Panc1 (cell line): ENCODE measurements at regions not wholly inside any gene's neighbourhood (a gene's known extent, or its start where the extent isn't known, plus 50 kb on each side); places are given as distances from the start of the nearest gene placed in this dataset.

Experiments used
- ATAC-seq: fragments of 200-7000 bp; cut with Tn5 transposase; 2 replicates; pipeline ENCODE4 v1.9.1; 2020; ENCODE audit warnings: mild to moderate bottlenecking, moderate library complexity
- BruUV-seq: library from RNA; stranded (reverse); fragments of 400-500 nt; replicated peaks from 2 replicates; lab custom pipeline; 2021; lab: Mats Ljungman, UMichigan
- CTCF ChIA-PET: fragments of 300-600 bp; sonication (Branson Sonifier 250); formaldehyde crosslinking; loops from one replicate; lab custom pipeline; 2022; ENCODE audit warnings: antibody characterized with exemption; lab: Charles Lee
- POLR2A ChIA-PET: fragments of 300-600 bp; sonication (Branson Sonifier 250); formaldehyde crosslinking; loops from one replicate; lab custom pipeline; 2022; ENCODE audit warnings: antibody characterized with exemption; lab: Charles Lee
- DNase-seq: peaks from one replicate; pipeline ENCODE4 v3.0.0-alpha.2; 2010; ENCODE audit warnings: low read depth, low spot score
- H3K27ac ChIP-seq: 2 replicates; pipeline ENCODE4 v1.5.1; 2011; ENCODE audit warnings: mild to moderate bottlenecking, low read length, inconsistent platforms
- H3K27me3 ChIP-seq: fragments of 200-500 bp; sonication (Bioruptor generic); 2 replicates; pipeline ENCODE4 v1.6.0; 2014; ENCODE audit warnings: low read length, inconsistent platforms; ENCODE audit not compliant: control insufficient read depth, insufficient read depth
- H3K36me3 ChIP-seq: fragments of 200-500 bp; sonication (Bioruptor generic); 2 replicates; pipeline ENCODE4 v1.5.1; 2014; ENCODE audit warnings: inconsistent platforms, mild to moderate bottlenecking, low read length, moderate library complexity; ENCODE audit not compliant: control insufficient read depth, insufficient read depth
- H3K4me1 ChIP-seq: 2 replicates; pipeline ENCODE4 v1.5.1; 2011; ENCODE audit warnings: inconsistent platforms, mild to moderate bottlenecking, low read length, moderate library complexity; ENCODE audit not compliant: control insufficient read depth, insufficient read depth
- H3K4me3 ChIP-seq, 2 experiments: 2 replicates each; pipeline ENCODE4 v1.5.1; 2011 to 2012; ENCODE audit warnings: low read depth in 2 of 2, low read length in 2 of 2, mild to moderate bottlenecking in 2 of 2, inconsistent platforms in 1 of 2, moderate library complexity in 1 of 2
- H3K9me3 ChIP-seq: fragments of 200-500 bp; sonication (Bioruptor generic); 2 replicates; pipeline ENCODE4 v1.5.1; 2014; ENCODE audit warnings: low read depth, mild to moderate bottlenecking, inconsistent platforms, low read length, moderate library complexity; ENCODE audit not compliant: control insufficient read depth, insufficient read depth
- CTCF ChIP-seq: fragments of 450-650 bp; IDR thresholded peaks from 2 replicates; pipeline ENCODE4 v1.5.1; 2017; ENCODE audit warnings: mild to moderate bottlenecking
- POLR2AphosphoS5 ChIP-seq: IDR thresholded peaks from 2 replicates; pipeline ENCODE4 v1.6.1; 2012; ENCODE audit warnings: mild to moderate bottlenecking, low read depth, low read length, moderate library complexity
- REST ChIP-seq, 2 experiments: IDR thresholded peaks; 2 replicates each; pipeline ENCODE4 v1.6.1; 2011 to 2012; ENCODE audit warnings: low read depth in 2 of 2, control low read depth in 1 of 2, low read length in 1 of 2, mild to moderate bottlenecking in 1 of 2, moderate library complexity in 1 of 2; ENCODE audit not compliant: insufficient read depth in 1 of 2
- SIN3A ChIP-seq: IDR thresholded peaks from 2 replicates; pipeline ENCODE4 v1.6.1; 2012; ENCODE audit warnings: low read depth, mild to moderate bottlenecking, low read length, moderate library complexity, borderline replicate concordance; ENCODE audit not compliant: insufficient read depth
- TCF7L2 ChIP-seq: IDR thresholded peaks from 2 replicates; pipeline ENCODE4 v1.6.1; 2011; ENCODE audit warnings: mild to moderate bottlenecking, low read depth, low read length, inconsistent platforms
- in situ Hi-C: cut with HindIII; loops from 2 replicates; pipeline ENCODE4 v1.10.0; 2016; ENCODE audit warnings: low sequenced_read_pairs, low pct_unique_long_range_greater_than_20kb
- intact Hi-C: fragments of 100-400 bp; cut with micrococcal nuclease; formaldehyde crosslinking; loops from one replicate; pipeline ENCODE4 v1.10.0; 2022; ENCODE audit not compliant: unreplicated experiment

GRCh38 chr13:40387775-40388174 lies 278.7 kb downstream of the FOXO1 start:
- no peaks in the 10 kb centered on the region for H3K4me1 ChIP-seq
- in situ Hi-C loops (no loop called here), intact Hi-C loops (no loop called here)
- ChIA-PET CTCF (no interaction called here), POLR2A (no interaction called here)
- H3K36me3 ChIP-seq, result no peaks in the 10 kb centered on the region
- no peak for TF ChIP-seq CTCF
- TF ChIP-seq SIN3A, result no peak
- no peak for TF ChIP-seq REST (IDR thresholded peaks at IDR 0.05; ENCODE audit: insufficient read depth in 1 of 2, low read depth in 2 of 2, low read length in 1 of 2)
- no peak for TF ChIP-seq POLR2AphosphoS5
- TF ChIP-seq TCF7L2, result no peak
- H3K27me3 ChIP-seq, result no peaks in the 10 kb centered on the region
- H3K4me3 ChIP-seq, result no peak overlapping the region
- ATAC-seq (no peak), DNase-seq (no peak)
- no TSS peak for BruUV-seq
- H3K27ac ChIP-seq, result no peak overlapping the region
- no peaks in the 10 kb centered on the region for H3K9me3 ChIP-seq

- Histone ChIP-seq H3K4me3 (no peak overlapping the region), H3K9me3 (no peaks in the 10 kb centered on the region), H3K4me1 (no peaks in the 10 kb centered on the region), H3K27ac (no peak overlapping the region), H3K36me3 (no peaks in the 10 kb centered on the region), H3K27me3 (no peaks in the 10 kb centered on the region)
- DNase-seq (no peak), ATAC-seq (no peak)
- ChIA-PET CTCF (no interaction called here), POLR2A (no interaction called here)
- no TSS peak for BruUV-seq
- intact Hi-C loops, result no loop called here
- TF ChIP-seq REST (IDR thresholded peaks at IDR 0.05; ENCODE audit: insufficient read depth in 1 of 2, low read depth in 2 of 2, low read length in 1 of 2) (no peak), TCF7L2 (no peak), POLR2AphosphoS5 (no peak), CTCF (no peak), SIN3A (no peak)
- in situ Hi-C loops, result no loop called here
Observed at GRCh38 chr13:40388617-40389016, 277.8 kb downstream of the FOXO1 start.
